Thoracic aorta (tissue), 2 donors: ENCODE measurements at regions not wholly inside any gene's neighbourhood (a gene's known extent, or its start where the extent isn't known, plus 50 kb on each side); places are given as distances from the start of the nearest gene placed in this dataset.

Experiments used
- ATAC-seq: fragments of 150-250 bp; one replicate; pipeline ENCODE4 v1.8.0; 2017; ENCODE audit warnings: low read depth; ENCODE audit not compliant: insufficient number of reproducible peaks, low FRiP score
- DNase-seq: peaks from one replicate; pipeline ENCODE4 v3.0.0-alpha.2; 2020; ENCODE audit warnings: low spot score
- H3K27ac ChIP-seq, 2 donors: fragments of 200-600 bp; sonication (generic); 1 replicate in 1 of 2; 2 replicates in 1 of 2; pipeline ENCODE4 v1.5.1; 2016; ENCODE audit warnings: mild to moderate bottlenecking in 2 of 2, moderate library complexity in 2 of 2
- H3K27me3 ChIP-seq: fragments of 200-600 bp; sonication (generic); replicated peaks from 2 replicates; pipeline ENCODE4 v1.6.0; 2016; ENCODE audit warnings: mild to moderate bottlenecking; ENCODE audit not compliant: insufficient read depth
- H3K36me3 ChIP-seq: fragments of 200-600 bp; sonication (generic); one replicate; pipeline ENCODE4 v1.5.1; 2016
- H3K4me1 ChIP-seq, 2 donors: fragments of 200-600 bp; sonication (generic); 1 replicate in 1 of 2; 2 replicates in 1 of 2; pipeline versions ENCODE4 v1.5.1 to v1.6.0; 2016; ENCODE audit warnings: low read depth in 2 of 2, mild to moderate bottlenecking in 1 of 2; ENCODE audit not compliant: control insufficient read depth in 1 of 2
- H3K4me3 ChIP-seq: fragments of 200-600 bp; sonication (generic); 2 replicates; pipeline ENCODE4 v1.5.1; 2016; ENCODE audit warnings: mild to moderate bottlenecking
- H3K9me3 ChIP-seq: fragments of 200-600 bp; sonication (generic); 2 replicates; pipeline ENCODE4 v1.5.1; 2016
- CTCF ChIP-seq: fragments of 200-600 bp; sonication (generic); IDR thresholded peaks from one replicate; pipeline ENCODE4 v1.5.1; 2019; ENCODE audit warnings: antibody characterized with exemption

- no peak overlapping the region for H3K27ac ChIP-seq
- TF ChIP-seq CTCF = no peak
- no peaks in the 10 kb centered on the region for H3K36me3 ChIP-seq
- no peaks in the 10 kb centered on the region for H3K27me3 ChIP-seq
- DNase-seq (no peak), ATAC-seq (no peak)
- H3K4me3 ChIP-seq = no peak overlapping the region
- H3K4me1 ChIP-seq = no peaks in the 10 kb centered on the region
- H3K9me3 ChIP-seq = no peaks in the 10 kb centered on the region
Observed at GRCh38 chr11:79980916-79981315, 540.1 kb upstream of the TENM4 start.

GRCh38 chr11:79973721-79974617 lies 533.1 kb upstream of the TENM4 start:
- Histone ChIP-seq H3K36me3 (no peaks in the 10 kb centered on the region), H3K27me3 (no peaks in the 10 kb centered on the region), H3K4me3 (no peak overlapping the region), H3K27ac (no peak overlapping the region), H3K4me1 (no peaks in the 10 kb centered on the region), H3K9me3 (no peaks in the 10 kb centered on the region)
- TF ChIP-seq CTCF = no peak
- DNase-seq (no peak), ATAC-seq (no peak)

- ATAC-seq (no peak), DNase-seq (no peak)
- H3K4me3 ChIP-seq = no peak overlapping the region
- no peaks in the 10 kb centered on the region for H3K36me3 ChIP-seq
- no peaks in the 10 kb centered on the region for H3K27me3 ChIP-seq
- no peak for TF ChIP-seq CTCF
- H3K9me3 ChIP-seq = no peaks in the 10 kb centered on the region
- no peaks in the 10 kb centered on the region for H3K4me1 ChIP-seq
- no peak overlapping the region for H3K27ac ChIP-seq
Observed at GRCh38 chr11:79971255-79971654, 530.4 kb upstream of the TENM4 start.

GRCh38 chr11:79966592-79966991 lies 525.8 kb upstream of the TENM4 start:
- no peak for DNase-seq
- Histone ChIP-seq H3K27me3 (no peaks in the 10 kb centered on the region), H3K4me3 (no peak overlapping the region), H3K9me3 (no peaks in the 10 kb centered on the region), H3K4me1 (no peaks in the 10 kb centered on the region), H3K27ac (no peak overlapping the region), H3K36me3 (no peaks in the 10 kb centered on the region)
- ATAC-seq = no peak
- TF ChIP-seq CTCF = no peak

GRCh38 chr11:79963856-79964645 lies 523.2 kb upstream of the TENM4 start:
- H3K27me3 ChIP-seq = no peaks in the 10 kb centered on the region
- no peak for TF ChIP-seq CTCF
- no peaks in the 10 kb centered on the region for H3K9me3 ChIP-seq
- DNase-seq (no peak), ATAC-seq (no peak)
- H3K4me1 ChIP-seq = no peaks in the 10 kb centered on the region
- H3K36me3 ChIP-seq = no peaks in the 10 kb centered on the region
- H3K27ac ChIP-seq = no peak overlapping the region
- H3K4me3 ChIP-seq = no peak overlapping the region
